RWPE2 (cell line): ENCODE measurements at regions not wholly inside any gene's neighbourhood (a gene's known extent, or its start where the extent isn't known, plus 50 kb on each side); places are given as distances from the start of the nearest gene placed in this dataset.

ENCODE experiments used
- ATAC-seq: fragments of 200-7000 bp; cut with Tn5 transposase; 3 replicates; pipeline ENCODE4 v1.9.1; 2021; ENCODE audit warnings: low read depth
- DNase-seq: peaks from one replicate; pipeline ENCODE4 v3.0.0-alpha.2; 2020; ENCODE audit warnings: low spot score
- H3K27ac ChIP-seq: fragments of 450-650 bp; 2 replicates; pipeline ENCODE4 v1.5.1; 2017; ENCODE audit warnings: mild to moderate bottlenecking; ENCODE audit not compliant: poor library complexity, severe bottlenecking
- H3K27me3 ChIP-seq: fragments of 250-450 bp; sonication (Bioruptor Pico); 2 replicates; pipeline ENCODE4 v1.5.1; 2021; ENCODE audit warnings: mild to moderate bottlenecking, moderate library complexity; ENCODE audit not compliant: insufficient read depth, poor library complexity, severe bottlenecking
- H3K36me3 ChIP-seq: fragments of 250-450 bp; sonication (Bioruptor Pico); 2 replicates; pipeline ENCODE4 v1.5.1; 2020; ENCODE audit warnings: low read depth, mild to moderate bottlenecking, moderate library complexity
- H3K4me1 ChIP-seq: fragments of 250-450 bp; sonication (Bioruptor Pico); 2 replicates; pipeline ENCODE4 v1.5.1; 2021; ENCODE audit warnings: mild to moderate bottlenecking, moderate library complexity; ENCODE audit not compliant: insufficient read depth, poor library complexity, severe bottlenecking
- H3K4me3 ChIP-seq: fragments of 250-450 bp; sonication (Bioruptor Pico); 2 replicates; pipeline ENCODE4 v1.5.1; 2021; ENCODE audit warnings: mild to moderate bottlenecking, moderate library complexity; ENCODE audit not compliant: severe bottlenecking
- H3K9me3 ChIP-seq: fragments of 250-450 bp; sonication (Bioruptor Pico); 2 replicates; pipeline ENCODE4 v1.5.1; 2021; ENCODE audit warnings: mild to moderate bottlenecking, moderate library complexity; ENCODE audit not compliant: severe bottlenecking
- CTCF ChIP-seq: fragments of 450-650 bp; IDR thresholded peaks from one replicate; pipeline ENCODE4 v1.5.1; 2017; ENCODE audit warnings: mild to moderate bottlenecking, moderate library complexity; ENCODE audit not compliant: poor library complexity, severe bottlenecking

GRCh38 chr2:225894236-225894980 is 494.9 kb downstream of the NYAP2 start:
- H3K27ac ChIP-seq = peak overlapping the region; percentile 32
- DNase-seq (no peak), ATAC-seq (peak; percentile 84)
- TF ChIP-seq CTCF = no peak
- no peak overlapping the region for H3K4me3 ChIP-seq
- H3K9me3 ChIP-seq = no peaks in the 10 kb centered on the region
- H3K4me1 ChIP-seq = peaks cover 21% of the 10 kb centered on the region
- H3K27me3 ChIP-seq = no peaks in the 10 kb centered on the region
- no peaks in the 10 kb centered on the region for H3K36me3 ChIP-seq

GRCh38 chr2:225893151-225893550 is 493.6 kb downstream of the NYAP2 start:
- no peak for TF ChIP-seq CTCF
- Histone ChIP-seq H3K27me3 (no peaks in the 10 kb centered on the region), H3K9me3 (no peaks in the 10 kb centered on the region), H3K27ac (no peak overlapping the region), H3K4me1 (peaks cover 29% of the 10 kb centered on the region), H3K4me3 (no peak overlapping the region), H3K36me3 (no peaks in the 10 kb centered on the region)
- DNase-seq (no peak), ATAC-seq (no peak)

GRCh38 chr2:225891771-225892170 is 492.3 kb downstream of the NYAP2 start:
- no peaks in the 10 kb centered on the region for H3K9me3 ChIP-seq

GRCh38 chr2:225891013-225891412 is 491.5 kb downstream of the NYAP2 start:
- no peak overlapping the region for H3K4me3 ChIP-seq
- TF ChIP-seq CTCF = no peak
- no peak for ATAC-seq

More at GRCh38 chr2:225891771-225892170, 492.3 kb downstream of the NYAP2 start:
- Histone ChIP-seq H3K4me1 (peaks cover 29% of the 10 kb centered on the region), H3K27me3 (no peaks in the 10 kb centered on the region), H3K4me3 (no peak overlapping the region), H3K36me3 (no peaks in the 10 kb centered on the region), H3K27ac (no peak overlapping the region)
- no peak for TF ChIP-seq CTCF
- DNase-seq (no peak), ATAC-seq (no peak)

GRCh38 chr2:225889452-225889851 is 489.9 kb downstream of the NYAP2 start:
- no peak overlapping the region for H3K4me3 ChIP-seq
- TF ChIP-seq CTCF = peak; percentile 91
- H3K27ac ChIP-seq = peak overlapping the region; percentile 74
- no peaks in the 10 kb centered on the region for H3K9me3 ChIP-seq
- H3K4me1 ChIP-seq = peaks cover 25% of the 10 kb centered on the region
- no peaks in the 10 kb centered on the region for H3K27me3 ChIP-seq
- ATAC-seq (peak; percentile 98), DNase-seq (no peak)
- H3K36me3 ChIP-seq = no peaks in the 10 kb centered on the region

More at GRCh38 chr2:225891013-225891412, 491.5 kb downstream of the NYAP2 start:
- H3K4me1 ChIP-seq = peaks cover 29% of the 10 kb centered on the region
- DNase-seq = no peak
- H3K27ac ChIP-seq = peak overlapping the region; percentile 74
- H3K9me3 ChIP-seq = no peaks in the 10 kb centered on the region
- no peaks in the 10 kb centered on the region for H3K27me3 ChIP-seq
- no peaks in the 10 kb centered on the region for H3K36me3 ChIP-seq
